K562 (cell line): ENCODE measurements at regions not wholly inside any gene's neighbourhood (a gene's known extent, or its start where the extent isn't known, plus 50 kb on each side); places are given as distances from the start of the nearest gene placed in this dataset.

Experiments
- HEY1 ChIP-seq: fragments of 250-450 bp; sonication (Bioruptor Pico); IDR thresholded peaks from 2 replicates; pipeline ENCODE4 v1.5.0; 2020; ENCODE audit warnings: mild to moderate bottlenecking, moderate library complexity, borderline replicate concordance
- MEIS2 ChIP-seq: fragments of 450-650 bp; IDR thresholded peaks from 2 replicates; pipeline ENCODE4 v1.6.1; 2014; ENCODE audit warnings: mild to moderate bottlenecking; ENCODE audit not compliant: partially characterized antibody
- SPI1 ChIP-seq: IDR thresholded peaks from 2 replicates; pipeline ENCODE4 v1.6.1; 2011; ENCODE audit warnings: low read depth, low read length, control low read depth, borderline replicate concordance
- TF ChIP-seq, protein P1 (sequence below), 3 experiments: IDR thresholded peaks in 2 of 3; conservative IDR thresholded peaks in 1 of 3; 2 replicates each; pipeline ENCODE4 v1.5.1; 2011 to 2012; ENCODE audit warnings: low read length in 3 of 3, mild to moderate bottlenecking in 3 of 3, control low read depth in 2 of 3, improper control_type of control experiment in 1 of 3, inconsistent platforms in 1 of 3, low read depth in 1 of 3, mixed read lengths in 1 of 3, moderate library complexity in 1 of 3; ENCODE audit not compliant: insufficient read depth in 2 of 3

DNA sequence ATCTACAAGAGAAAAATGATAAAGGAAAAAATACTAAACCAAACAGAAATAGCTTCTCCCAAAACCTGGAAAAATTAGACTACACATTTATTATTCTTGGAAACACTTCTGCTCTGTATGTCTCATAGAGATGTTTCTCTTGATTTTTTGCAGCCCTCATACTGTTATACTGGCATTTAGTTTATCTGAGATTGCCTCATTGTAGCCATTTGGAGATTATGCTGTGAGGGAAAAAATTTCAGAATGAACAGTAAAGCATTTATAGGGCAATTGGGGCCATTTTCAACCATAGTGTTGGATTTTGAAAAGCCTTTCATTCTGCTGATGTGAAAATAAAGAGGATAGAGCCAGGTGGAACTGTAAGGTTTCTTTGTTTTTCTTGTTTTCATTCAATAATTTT lies 441.8 kb upstream of the RIOK2 start:
- TF ChIP-seq, protein P1, sequence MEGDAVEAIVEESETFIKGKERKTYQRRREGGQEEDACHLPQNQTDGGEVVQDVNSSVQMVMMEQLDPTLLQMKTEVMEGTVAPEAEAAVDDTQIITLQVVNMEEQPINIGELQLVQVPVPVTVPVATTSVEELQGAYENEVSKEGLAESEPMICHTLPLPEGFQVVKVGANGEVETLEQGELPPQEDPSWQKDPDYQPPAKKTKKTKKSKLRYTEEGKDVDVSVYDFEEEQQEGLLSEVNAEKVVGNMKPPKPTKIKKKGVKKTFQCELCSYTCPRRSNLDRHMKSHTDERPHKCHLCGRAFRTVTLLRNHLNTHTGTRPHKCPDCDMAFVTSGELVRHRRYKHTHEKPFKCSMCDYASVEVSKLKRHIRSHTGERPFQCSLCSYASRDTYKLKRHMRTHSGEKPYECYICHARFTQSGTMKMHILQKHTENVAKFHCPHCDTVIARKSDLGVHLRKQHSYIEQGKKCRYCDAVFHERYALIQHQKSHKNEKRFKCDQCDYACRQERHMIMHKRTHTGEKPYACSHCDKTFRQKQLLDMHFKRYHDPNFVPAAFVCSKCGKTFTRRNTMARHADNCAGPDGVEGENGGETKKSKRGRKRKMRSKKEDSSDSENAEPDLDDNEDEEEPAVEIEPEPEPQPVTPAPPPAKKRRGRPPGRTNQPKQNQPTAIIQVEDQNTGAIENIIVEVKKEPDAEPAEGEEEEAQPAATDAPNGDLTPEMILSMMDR (IDR thresholded peaks at IDR 0.05 in 2 of 3, conservative IDR thresholded peaks at IDR 0.05 in 1 of 3; ENCODE audit: insufficient read depth in 2 of 3, low read depth in 1 of 3, low read length in 3 of 3), result no peak
- TF ChIP-seq SPI1 (no peak), MEIS2 (no peak), HEY1 (CRISPR knock-in tag) (no peak)
